Uterus (tissue), 2 donors: ENCODE measurements at regions not wholly inside any gene's neighbourhood (a gene's known extent, or its start where the extent isn't known, plus 50 kb on each side); places are given as distances from the start of the nearest gene placed in this dataset.

Experiments
- CTCF ChIP-seq, 4 experiments: fragments of 200-600 bp in 2 of 4; fragments of 450-650 bp in 2 of 4; sonication (generic) in 2 of 4; IDR thresholded peaks; one replicate each; pipeline ENCODE4 v1.5.1; 2016 to 2019; ENCODE audit warnings: antibody characterized with exemption in 4 of 4, mild to moderate bottlenecking in 2 of 4, moderate library complexity in 1 of 4
- POLR2A ChIP-seq, 2 donors: fragments of 450-650 bp; IDR thresholded peaks; one replicate each; pipeline ENCODE4 v1.6.1; 2016; ENCODE audit warnings: antibody characterized with exemption in 2 of 2, mild to moderate bottlenecking in 1 of 2, moderate library complexity in 1 of 2

GRCh38 chr14:54200726-54201125 is 196.1 kb upstream of the CDKN3 start:
- no peak for TF ChIP-seq CTCF (IDR thresholded peaks at IDR 0.05)
- TF ChIP-seq POLR2A (IDR thresholded peaks at IDR 0.05): no peak
